T47D (cell line): ENCODE measurements at regions not wholly inside any gene's neighbourhood (a gene's known extent, or its start where the extent isn't known, plus 50 kb on each side); places are given as distances from the start of the nearest gene placed in this dataset.
A peak's percentile ranks its signal among the peaks of the same experiment; 100 is the strongest.
"Not testable (repeated sequence)": the region's sequence is repeated elsewhere in the genome, so short reads cannot be mapped to it uniquely, and the experiment has no call there.

ENCODE experiments used
- DNase-seq, 2 experiments: peaks; one replicate each; pipeline versions ENCODE4 v3.0.0 to v3.0.0-alpha.2; 2011 to 2012; ENCODE audit warnings: low read depth in 1 of 2, low spot score in 1 of 2
- JUND ChIP-seq: IDR thresholded peaks from 2 replicates; pipeline ENCODE4 v1.6.1; 2012; ENCODE audit warnings: low read depth
- in situ Hi-C: cut with HindIII; loops from 2 replicates; pipeline ENCODE4 v1.10.0; 2016; ENCODE audit warnings: low sequenced_read_pairs, low pct_unique_long_range_greater_than_20kb

- DNase-seq, in situ Hi-C loops: not testable (repeated sequence)
Observed at GRCh38 chr9:78172610-78173009, 63.3 kb upstream of the CEP78 start.

DNA sequence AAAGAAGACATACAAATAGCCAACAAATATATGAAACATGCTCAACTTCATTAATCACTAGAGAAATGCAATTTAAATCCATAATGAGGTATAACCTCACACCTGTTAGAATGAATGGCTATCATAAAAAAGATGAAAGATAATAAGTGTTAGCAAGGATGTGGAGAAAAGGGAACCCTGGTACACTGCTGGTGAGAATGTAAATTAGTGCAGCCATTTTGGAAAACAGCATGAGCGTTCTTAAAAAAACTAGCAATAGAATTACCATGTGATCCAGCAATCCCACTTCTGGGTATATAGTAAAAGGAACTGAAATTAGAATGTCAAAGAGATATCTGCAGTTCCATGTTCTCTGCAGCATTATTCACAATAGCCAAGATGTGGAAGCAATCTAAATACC, 64.2 kb upstream of the CEP78 start:
- DNase-seq, result no peak
- TF ChIP-seq JUND, result no peak
- in situ Hi-C loops, result no loop called here

GRCh38 chr9:78169125-78169524, 66.8 kb upstream of the CEP78 start:
- TF ChIP-seq JUND, result no peak
- no peak for DNase-seq
- in situ Hi-C loops, result no loop called here

DNA sequence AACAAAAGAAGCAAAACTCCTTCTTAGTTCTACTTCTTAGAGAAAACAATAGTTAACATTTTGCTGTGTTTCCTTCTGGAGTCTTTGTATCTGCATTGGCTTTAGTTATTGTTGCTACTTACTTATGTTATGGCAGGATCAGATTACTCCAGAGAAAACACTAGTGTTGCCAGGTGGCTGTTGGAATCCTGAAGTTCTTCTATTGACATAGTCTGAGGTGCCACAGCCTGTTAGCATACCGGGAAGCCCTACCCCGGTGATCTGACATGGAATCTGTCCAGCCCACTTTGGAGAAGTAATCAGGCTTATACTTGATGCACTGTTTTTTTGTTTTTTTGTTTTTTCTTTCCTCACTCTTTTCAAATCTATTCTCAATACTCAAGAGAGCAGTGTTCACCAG, 68.5 kb upstream of the CEP78 start:
- TF ChIP-seq JUND, result 0 out of 2 replicates have a peak, but pooled peaks have one; percentile 34
- DNase-seq, result peak in 1 of 2 experiments; percentile 88
- in situ Hi-C loops, result no loop called here

- no peak for TF ChIP-seq JUND
Observed at GRCh38 chr9:78163834-78164233, 72.0 kb upstream of the CEP78 start.

GRCh38 chr9:78158286-78158685, 77.6 kb upstream of the CEP78 start:
- no peak for TF ChIP-seq JUND
- in situ Hi-C loops, result no loop called here
- no peak for DNase-seq

More at GRCh38 chr9:78163834-78164233, 72.0 kb upstream of the CEP78 start:
- in situ Hi-C loops, result no loop called here
- DNase-seq, result no peak

GRCh38 chr9:78150983-78151356, 84.9 kb upstream of the CEP78 start:
- no peak for TF ChIP-seq JUND
- DNase-seq, result no peak
- in situ Hi-C loops, result no loop called here

DNA sequence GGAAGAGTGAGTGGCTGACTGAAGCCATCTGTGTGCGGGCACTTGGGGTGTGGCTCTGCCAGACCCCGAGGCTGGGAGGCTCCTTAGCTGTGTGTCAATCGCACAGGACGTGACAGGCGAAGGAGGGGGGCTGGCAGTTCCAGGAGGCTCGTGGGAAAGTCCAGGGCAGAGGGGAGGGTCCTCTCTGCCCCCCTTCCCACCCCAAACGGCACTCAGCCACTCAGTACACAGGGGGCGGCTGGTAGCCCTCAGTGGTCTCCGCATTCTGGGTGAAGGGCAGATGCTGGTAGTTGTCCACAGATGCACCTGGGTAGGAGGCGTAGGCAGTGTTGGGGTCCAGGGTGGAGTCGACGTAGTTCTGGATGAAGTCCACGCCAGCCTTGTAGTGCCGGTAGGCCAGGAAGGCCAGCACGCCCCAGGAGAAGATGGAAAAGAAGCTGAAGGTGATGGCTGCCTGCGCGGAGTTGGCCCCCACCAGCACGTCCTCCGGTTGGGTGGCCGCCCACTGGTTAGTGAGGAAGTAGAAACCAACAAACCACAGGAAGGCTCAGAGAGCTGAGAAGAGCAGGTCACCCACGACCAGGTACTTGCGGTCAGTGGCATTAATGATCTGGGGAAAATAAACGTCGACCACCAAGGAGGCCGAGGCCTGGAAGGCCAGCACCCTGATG, 85.4 kb upstream of the CEP78 start:
- DNase-seq, result no peak
- no peak for TF ChIP-seq JUND
- in situ Hi-C loops, result no loop called here

DNA sequence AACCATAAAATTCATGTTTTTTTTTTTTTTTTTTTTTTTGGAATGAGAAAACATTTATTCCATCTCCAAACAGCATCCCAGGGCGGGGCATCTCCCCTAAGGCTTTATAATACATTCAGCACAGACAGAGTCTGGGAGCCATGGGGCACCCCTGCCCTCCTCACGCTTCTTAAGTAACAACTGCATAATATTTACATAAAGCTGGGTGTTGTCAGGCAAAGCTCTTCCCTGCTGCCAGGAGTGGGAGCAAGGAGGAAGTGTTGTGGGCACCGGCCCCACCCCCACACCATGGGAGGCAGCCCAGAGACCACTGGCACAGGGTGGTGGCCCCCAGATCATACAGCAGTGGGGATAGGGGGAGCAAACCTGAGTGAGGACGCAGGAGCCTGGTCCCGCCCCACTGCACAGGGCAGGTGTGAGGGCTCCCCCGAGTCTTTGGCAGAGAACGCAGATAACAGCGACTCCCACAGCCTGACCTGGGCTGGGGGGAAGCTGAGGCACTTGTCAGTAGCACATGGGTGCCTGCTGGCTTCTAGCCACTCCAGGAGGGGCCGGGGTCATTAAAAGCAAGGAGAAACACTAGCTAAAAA, 86.1 kb upstream of the CEP78 start:
- TF ChIP-seq JUND, result no peak
- in situ Hi-C loops, result no loop called here
- no peak for DNase-seq

DNA sequence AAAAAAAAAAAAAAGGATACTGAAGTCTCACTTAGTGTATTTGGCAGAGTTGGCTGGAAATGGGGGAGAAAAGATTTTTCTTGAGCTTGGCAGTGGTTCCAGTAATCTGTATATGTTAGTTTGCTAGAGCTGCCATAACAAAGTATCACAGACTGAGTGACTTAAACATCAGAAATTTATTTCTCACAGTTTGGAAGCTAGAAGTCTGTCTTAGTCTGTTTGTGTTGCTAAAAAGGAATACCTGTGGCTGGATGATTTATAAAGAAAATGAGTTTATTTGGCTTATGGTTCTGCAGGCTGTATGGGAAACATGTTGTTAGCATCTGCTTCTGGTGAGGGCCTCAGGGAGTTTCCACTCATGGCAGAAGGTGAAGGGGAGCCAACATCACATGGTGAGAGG, 89.6 kb upstream of the CEP78 start:
- in situ Hi-C loops, result no loop called here
- TF ChIP-seq JUND, result no peak
- no peak for DNase-seq

GRCh38 chr9:78144663-78145377, 91.1 kb upstream of the CEP78 start:
- no peak for TF ChIP-seq JUND
- no peak for DNase-seq
- in situ Hi-C loops, result no loop called here

GRCh38 chr9:78144008-78144381, 91.9 kb upstream of the CEP78 start:
- TF ChIP-seq JUND, result no peak
- in situ Hi-C loops, result no loop called here
- DNase-seq, result no peak

- in situ Hi-C loops, result no loop called here
- TF ChIP-seq JUND, result no peak
- no peak for DNase-seq
Observed at GRCh38 chr9:78143281-78144007, 92.4 kb upstream of the CEP78 start.

DNA sequence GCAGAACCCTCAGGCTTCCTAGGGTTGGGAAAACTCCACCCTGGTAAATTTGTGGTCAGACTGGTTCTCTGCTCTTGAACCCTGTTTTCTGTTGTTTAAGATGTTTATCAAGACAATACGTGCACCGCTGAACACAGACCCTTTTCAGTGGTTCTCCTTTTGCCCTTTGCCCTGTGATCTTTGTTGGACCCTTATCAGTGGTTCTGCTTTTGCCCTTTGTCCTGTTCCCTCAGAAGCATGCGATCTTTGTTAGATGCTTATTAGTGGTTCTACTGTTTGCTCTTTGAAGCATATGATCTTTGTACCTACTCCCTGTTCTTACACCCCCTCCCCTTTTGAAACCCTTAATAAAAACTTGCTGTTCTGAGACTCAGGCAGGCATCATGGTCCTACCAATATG, 93.6 kb upstream of the CEP78 start:
- DNase-seq, in situ Hi-C loops: not testable (repeated sequence)
